ENCODE measurements at regions not wholly inside any gene's neighbourhood (a gene's known extent, or its start where the extent isn't known, plus 50 kb on each side); places are given as distances from the start of the nearest gene placed in this dataset.

DNA sequence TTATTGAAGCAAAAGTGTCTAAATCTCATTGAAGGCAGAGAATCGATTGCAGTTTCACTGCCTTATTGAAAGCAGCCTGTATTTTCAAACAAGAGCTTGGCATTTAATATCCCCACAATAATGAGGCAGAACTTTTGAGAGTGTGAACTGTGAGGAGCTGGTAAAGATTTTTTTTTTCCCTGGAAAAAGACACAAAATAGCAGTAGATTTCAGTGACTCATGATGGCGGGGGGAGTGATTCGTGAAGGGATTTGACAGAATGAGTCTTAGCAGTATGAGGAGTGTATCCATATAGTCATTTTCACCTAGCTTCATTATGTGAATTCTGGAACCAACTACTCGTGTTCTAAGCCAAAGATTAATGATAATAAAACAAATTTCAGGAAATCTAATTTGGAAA, 242.9 kb downstream of the ARL6IP6 start:
- no peak for DNase-seq

DNA sequence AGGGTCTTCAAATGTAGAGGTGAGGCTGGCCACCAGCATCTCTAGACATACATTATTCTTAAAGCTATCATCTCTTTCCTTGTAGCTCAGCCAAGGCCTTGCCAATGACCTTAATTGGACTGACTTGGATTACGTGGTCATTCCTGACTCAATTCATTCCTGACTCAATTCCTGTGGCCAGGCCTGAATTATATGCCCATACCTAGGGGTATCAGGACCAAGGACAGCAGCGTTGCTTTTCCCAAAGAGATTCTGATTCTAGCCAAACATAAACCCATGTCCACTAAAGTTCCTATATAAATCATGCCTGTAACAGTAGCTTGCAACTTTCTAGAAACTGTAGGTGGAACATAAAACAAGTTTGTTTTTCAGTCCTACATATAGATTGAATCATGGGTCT, 231.7 kb downstream of the ARL6IP6 start:
- peak; percentile 2 for DNase-seq

DNA sequence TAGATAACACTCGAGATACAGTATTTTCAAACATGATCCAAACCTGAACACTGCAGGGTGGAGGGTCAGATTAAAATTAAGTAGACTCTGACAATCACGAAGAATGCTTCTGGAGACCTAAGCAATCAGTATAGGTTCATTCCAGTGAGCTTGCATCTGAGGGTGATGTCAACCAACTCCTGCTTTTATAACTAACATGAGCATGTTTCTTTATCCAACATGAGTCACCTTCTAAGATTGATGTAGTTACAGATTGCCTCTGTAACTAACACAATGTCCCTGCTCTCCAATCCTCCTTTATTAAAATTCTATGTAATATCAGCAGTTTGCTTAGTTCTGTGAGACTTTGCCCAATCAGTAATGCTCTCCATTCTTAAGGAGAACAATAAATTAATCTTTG, 225.7 kb downstream of the ARL6IP6 start:
- DNase-seq = no peak

DNA sequence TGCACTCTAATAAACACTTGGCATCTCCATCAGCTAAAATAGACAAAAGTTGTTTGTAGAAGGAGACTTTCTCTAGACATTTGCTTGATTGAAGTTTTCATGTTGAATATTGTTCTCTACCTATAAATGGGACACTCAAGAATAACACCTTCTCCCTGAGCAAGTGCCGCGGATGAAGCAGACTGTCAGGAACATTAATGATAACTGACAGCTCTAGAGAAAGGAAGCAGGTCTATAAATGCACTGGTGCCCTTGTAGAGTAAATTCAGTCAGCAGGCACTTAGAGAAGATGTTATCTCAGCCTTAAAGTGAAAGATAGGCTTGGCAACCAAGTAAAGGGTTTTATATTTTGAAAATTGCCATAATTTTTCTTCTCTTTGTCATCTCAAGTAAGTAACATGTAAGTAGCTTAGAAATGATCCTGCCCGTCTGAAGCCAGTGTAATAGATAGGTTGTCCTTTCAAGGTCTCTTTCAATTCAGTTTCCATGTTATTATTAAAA, 224.6 kb downstream of the ARL6IP6 start:
- DNase-seq = no peak

DNA sequence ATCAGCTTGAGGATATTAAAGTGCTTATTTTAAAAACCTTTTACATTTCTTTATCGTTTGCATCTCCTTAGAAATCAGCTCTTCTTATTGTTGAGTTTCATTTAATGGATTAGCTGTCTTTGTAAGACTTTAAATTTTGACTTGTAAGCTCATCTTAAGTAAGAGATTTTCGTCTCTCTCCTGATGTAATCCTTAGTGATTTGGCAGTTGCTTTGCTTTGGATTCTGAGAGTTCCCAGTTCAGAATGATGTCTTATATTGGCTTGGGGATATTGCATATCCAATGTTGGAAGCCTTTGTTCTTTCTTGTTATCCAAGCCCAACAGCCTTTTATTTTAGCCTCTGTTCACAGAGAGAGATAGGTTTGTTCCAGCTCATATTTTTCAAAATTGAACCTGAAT, 212.1 kb downstream of the ARL6IP6 start:
- no peak for DNase-seq

DNA sequence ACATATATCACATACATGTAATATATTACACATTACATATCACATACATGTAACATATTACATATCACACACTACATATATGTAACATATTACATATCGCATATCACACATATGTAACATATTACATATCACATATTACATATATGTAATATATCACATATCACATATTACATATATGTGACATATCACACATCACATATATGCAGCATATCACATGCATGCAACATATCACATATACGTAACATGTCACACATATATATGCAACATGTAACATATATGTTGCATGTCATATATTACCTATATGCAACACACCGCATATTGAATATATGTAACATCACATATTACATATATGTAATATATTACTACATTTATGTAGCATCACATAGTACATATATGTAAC, 211.2 kb downstream of the ARL6IP6 start:
- no peak for DNase-seq

DNA sequence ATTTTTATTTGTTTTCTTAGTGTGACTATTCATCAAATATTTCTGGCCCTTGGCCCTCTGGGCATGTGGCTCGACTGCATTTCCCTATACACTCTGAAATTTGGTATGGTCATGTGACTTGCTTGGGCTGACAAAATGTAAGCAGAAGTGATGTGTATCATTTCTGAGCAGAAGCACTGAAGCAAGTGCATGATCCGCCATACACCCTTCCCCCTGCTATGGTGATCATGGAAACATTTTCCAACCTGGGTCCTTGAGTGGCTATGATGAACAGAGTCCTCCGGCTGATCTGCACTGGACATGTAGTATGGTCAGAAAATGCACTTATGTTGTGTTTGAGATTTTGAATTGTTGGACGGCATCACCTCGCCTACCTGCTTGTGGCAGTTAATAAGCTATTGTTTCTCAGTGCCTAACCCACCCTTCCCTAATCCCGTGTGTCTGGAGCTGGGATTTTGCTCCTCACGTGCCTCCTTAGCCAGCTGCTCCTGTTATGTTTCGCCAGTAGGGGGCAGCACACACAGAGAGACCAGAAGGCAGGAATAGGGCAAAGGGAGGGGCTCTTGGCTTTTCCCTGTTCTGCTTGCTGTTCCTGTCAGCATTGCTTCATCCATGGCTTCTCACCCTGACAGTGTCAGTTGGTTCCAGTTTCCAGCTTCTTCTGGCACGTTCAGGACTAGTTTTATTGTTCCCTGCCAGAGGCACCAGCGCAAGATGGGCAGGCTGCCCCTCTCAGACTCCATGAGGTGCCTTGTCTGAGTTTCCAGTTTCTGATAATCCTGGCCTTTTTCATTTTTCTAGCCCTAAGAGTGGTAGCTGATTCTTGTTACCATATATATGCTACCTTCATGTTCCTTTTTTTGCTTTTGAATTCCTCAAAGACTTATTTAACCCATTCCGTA, 207.4 kb downstream of the ARL6IP6 start:
- DNase-seq = peak; percentile 48

DNA sequence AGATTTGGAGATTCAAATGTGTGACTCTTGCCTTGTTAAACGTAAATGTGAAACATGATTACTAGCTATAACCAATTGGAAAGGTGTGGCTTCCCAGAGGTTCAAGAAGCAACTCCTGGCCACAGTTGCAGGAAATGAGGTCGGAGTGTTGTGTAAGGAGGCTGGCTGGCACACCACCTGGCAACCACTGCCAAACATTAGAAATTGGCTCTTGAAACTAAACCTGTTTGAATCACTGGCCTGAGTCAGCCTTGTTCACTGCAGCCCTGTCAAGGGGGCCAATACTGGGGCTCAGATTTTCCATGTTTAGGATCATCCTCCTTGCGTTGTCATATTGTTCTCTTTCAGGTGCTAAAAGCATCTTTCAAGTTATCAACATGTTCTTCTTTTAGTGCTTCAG, 206.3 kb downstream of the ARL6IP6 start:
- DNase-seq = no peak

DNA sequence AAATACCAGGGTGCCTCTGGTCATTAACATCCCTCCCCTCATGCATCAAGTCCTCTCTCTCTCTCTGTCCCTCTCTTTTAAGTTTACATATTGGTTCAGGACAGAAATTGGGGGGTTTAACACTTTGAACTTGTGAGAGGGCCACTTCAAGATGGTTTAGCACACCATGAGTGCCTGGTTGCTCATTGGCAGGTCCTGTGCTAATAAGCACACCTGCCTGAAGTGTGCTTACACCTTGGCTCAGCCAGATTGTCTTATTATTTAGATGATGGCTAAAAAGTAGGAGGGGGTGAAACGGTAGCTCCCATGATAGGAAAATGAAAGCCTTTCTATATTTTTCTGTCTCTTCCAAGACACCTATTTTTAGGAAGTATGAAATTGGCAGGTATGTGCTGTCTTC, 205.8 kb downstream of the ARL6IP6 start:
- DNase-seq = no peak

DNA sequence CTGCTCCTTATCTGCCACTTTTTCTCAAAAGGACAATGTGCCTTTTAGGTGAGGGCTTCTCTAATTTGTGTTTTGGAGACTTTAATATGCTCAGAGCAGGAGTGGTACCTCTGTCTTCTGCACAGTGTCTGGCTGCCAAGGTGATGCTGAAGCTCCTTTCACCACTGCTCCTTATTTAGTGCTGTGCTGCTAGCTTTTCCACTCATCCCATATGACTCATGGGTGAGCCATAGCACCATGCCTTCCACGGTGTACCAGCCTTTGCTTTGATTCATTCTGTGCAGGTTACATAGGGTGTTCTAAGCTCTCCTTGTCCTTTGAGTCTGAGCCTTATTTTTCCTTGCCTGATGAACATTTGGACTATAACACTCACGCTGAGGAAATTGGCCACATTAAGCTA, 202.4 kb downstream of the ARL6IP6 start:
- peak; percentile 1 for DNase-seq

DNA sequence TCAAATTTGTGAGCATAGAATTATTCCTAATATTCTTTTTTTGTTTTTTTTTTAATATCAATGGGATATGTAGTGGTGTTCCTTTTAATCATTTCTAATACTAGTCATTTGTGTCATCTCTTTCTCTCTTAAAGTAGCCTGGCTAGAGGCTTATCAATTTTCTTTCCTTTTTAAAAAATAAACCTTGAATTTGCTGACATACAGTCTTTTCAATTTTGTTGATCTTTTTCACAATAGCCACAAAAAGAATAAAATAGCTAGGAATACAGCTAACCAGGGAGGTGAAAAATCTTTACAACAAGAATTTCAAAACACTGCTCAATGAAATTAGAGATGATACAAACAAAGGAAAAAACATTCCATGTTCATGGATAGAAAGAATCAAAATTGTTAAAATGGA, 192.6 kb downstream of the ARL6IP6 start:
- no peak for DNase-seq

DNA sequence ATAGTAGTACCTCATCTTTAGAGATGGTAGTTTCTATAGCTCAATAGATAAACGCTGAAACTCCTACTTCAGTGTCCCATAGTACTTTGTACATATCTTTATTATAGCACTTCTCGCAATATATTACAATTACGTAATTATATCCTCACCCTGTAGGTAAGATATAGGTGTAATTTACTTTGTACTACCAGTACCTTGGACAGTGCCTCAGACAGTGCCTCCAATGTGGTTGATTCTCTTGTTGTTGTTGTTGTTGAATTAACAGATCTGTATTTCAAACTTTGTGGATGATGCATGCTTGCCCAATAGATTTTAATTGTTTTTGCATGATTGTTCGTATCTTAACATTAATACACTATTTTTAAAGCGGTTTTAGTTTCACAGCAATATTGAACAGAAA, 188.6 kb downstream of the ARL6IP6 start:
- DNase-seq = no peak

DNA sequence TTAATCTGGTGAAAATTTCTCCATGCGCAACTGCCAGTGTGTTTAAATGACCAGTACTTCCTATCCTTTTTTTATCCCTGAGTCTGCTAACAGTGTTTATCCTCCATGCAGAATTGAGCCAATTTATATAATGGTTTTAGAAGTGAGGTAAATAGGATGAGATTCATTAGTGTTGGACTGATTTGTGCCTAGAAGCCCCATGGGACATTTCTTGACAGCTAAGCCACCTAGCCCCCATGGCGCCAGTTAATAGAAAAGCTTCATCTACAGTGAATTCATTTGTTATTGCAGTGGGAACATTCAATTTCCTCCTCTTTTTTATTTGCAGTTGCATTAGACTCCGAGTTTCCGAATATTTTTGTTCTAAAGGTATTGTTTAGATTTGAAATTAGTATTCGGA, 175.6 kb downstream of the ARL6IP6 start:
- no peak for DNase-seq

DNA sequence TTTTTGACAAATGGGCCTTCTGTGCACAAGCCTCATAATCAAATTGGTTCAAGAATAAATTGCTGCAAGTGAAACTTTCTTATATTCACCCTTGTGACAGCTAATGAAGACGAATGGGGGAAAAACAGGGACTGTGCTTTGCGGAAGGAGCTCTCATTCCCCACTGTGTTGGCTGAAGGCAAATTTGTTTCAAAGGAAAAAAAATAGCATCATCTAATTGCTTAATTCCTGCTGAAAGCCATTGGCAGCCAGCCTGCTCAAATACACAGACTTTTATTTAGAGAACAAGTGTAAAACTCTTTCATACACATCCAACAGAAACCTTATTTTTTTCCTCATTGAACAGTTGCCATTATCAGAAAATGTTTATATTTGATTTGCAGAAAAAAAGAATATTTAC, 172.3 kb downstream of the ARL6IP6 start:
- DNase-seq = no peak

DNA sequence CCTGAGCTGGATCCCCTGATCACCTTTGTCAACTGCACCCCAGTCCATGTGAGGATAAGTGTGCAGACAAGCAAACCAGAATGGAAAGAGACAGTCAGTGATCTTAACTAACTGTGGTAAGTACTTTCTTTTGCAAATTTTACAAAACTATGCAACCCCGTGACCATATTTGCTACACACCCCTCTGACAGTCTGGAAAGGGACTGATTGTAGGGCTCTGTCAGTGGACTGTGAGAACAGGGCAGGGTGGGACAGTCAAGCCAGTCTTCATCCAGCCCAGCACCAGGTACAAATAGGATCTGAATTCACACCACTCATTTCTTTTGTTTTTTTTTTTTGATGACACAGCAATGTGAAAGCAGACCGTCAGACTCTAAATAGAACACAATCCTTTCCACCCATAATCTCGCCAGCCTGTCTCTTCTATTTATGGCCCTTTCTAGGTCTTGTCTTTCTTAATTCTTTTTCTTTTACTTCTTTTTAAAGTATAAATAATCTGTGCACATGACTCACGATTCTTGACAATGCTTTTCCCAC, 165.6 kb downstream of the ARL6IP6 start:
- no peak for DNase-seq

DNA sequence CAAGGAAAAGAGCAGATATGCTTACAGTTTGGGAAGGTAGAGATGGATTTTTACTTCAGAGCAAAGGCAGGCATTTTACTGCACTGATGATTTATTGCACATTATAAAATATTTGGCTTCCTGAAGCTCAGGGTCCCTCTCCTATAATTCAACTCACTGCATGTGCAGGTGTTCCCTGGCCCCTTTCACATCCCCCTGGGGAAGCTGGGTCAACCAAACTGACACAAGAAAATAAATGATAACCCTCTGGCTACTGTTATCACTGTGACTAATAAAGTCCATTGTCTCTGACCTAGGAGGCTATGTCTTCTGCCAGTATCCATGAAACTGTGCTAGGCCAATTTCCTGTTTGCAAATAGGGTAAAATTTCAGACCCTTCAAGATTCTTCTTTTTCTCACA, 163.1 kb downstream of the ARL6IP6 start:
- no peak for DNase-seq

DNA sequence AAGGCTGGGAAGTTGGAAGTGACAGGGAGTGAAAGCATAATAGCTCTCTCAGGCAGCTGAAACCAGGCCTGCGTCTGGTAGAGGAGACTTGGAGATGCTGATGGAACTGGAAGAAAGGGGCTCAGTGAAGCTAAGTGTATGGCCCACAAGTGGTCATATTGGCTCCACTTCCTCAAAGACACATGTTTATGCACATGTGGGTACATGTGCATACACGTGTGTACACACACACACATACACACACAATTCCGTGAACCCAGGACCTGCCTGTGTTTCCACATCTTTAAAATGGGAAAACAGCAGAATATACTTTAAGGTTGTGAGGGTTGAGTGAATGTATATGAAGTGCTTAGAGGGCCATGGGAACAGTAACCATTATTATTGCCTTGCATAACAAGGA, 160.9 kb downstream of the ARL6IP6 start:
- no peak for DNase-seq

DNA sequence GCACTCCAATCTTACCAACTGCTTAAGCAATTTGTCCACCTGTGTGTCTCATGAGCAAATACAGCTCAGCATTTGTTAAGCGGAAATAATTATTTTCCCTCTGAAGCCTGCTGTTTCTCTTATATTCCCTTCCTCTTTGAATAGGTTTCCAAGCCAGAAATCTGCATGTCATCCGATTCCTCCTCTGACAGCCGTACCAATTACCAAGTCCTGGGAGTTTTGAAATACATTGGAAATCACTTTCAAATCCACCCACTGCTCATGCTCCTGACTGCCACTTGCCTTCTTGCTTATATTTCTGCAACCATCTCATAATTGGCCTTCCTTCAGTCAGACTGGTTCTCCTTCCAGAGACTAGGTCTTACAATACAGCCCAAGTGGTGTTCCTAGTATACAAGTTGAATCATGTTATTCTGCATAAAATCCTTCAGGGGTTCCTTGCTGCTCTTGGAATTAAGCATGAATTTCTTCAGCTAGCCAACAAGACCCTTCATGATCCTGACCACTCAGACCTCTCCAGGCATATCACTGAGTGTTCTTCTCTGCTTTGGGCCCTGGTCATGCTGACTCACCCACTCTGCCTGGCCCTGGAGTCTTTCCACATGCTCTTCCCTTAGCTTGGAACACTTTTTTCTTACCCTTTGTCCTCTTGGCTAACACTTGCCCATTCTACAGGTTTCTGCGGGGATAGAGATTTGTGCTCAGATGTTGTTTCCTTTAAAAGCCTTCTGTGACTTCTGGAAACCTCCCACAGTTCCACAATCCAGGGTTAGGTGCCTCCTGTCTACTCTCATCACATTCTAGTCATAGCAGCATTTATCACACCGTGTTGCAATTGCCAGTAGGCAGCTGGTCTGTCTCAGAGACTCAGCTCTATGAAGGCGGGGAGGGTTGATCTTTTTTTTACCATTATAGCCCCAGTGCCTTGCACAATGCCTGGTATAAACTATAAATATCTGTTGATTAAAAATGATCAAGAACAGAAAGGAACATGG, 157.6 kb downstream of the ARL6IP6 start:
- peak; percentile 21 for DNase-seq

DNA sequence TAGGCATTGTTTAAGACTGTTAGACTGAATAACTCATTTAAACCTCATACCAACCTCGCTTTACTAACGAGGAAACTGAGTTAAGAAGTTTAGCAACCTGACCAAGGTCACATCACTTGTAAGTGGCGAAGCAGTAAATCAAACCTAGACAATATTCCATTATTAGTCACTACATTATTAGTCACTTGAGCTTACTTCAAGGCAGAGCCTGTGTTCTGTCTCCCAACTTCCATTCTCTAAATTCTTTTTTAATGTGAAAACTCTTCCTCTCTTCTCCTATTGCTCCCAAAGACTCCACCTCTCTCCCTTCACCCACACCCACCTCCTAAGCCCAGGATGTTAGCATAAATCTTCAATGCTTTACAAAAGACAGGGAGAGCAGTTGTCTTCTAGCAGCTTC, 156.5 kb downstream of the ARL6IP6 start:
- DNase-seq = peak; percentile 43

DNA sequence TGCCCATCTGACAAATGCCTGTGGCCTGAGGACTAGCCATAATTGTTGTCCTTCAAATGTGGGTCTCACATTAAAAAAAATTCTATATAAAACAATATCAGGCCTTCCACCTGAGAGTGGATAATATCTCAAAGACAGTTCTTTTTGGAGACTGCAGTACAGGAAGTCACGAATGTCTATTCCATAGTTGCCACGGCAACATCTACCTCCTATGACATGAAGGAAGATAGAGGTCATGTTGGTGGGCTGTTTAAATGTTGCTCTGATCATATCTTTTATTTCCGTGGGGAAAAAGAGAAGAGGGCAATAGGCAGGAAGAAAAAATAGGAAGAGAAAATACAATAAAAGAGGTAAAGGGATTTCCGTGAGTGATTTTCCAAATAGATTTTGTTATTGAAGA, 151.8 kb downstream of the ARL6IP6 start:
- DNase-seq = no peak

DNA sequence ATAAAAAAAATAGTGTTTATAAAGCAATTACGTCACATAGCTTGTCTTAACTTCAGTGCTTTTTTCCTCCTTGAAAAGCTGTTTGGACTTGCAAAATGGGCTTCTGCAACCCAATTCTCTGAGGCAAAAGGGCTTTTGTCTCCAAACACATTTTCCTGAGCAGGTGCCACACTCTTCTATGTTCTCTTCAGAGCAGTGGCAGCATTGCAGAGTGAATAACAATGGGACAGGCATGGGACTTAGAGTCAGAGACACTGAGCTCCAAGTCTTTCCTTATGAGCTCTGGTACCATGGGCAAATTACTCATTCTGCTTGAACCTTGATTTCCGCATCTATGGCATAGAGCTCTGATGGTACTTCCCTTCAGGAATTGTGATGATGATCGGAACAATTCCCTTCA, 149.0 kb downstream of the ARL6IP6 start:
- DNase-seq = no peak

DNA sequence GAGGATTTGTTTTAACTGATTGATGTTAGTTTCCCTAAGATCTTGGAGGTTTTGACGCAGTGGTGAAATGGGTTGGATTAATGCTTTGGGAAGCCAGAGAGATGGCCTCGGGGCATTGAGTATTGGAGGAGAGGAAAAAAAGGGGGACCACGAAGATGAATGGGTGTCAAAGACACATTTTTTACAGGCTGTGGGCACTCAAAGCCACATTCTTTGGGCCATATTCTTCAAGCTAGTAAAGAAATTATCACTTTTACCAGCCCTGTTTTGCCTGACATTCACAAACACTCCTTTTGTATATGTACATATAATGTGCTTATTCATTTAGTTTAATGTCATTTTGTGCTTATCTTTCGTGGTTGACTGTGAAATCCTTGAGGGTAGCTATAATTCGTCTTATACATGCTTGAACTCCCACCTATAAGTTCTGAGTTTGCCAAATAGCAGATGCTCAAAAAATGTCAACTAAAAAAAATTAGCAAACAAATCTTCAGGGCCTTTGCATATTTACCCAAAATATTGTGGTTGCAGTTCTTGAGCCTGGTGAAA, 146.3 kb downstream of the ARL6IP6 start:
- no peak for DNase-seq

DNA sequence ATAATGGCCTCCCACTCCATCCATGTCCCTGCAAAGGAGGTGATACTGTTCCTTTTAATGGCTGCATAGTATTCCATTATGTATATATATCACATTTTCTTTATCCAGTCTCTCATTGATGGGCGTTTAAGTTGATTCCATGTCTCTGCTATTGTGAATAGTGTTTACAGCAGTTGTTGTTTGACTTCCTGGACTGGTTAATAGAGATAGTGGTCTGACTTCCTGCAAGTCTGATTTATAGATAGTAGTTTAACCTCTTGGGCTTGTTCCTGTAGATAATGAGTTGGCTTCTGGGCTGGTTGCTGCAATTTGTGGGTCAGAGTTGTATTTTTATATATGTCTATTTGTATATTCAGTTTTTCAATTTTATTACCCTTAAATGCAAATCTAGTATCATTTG, 145.4 kb downstream of the ARL6IP6 start:
- DNase-seq = no peak

Data from fibroblast of skin of right biceps (primary cell).